GM19239 (cell line): ENCODE measurements at regions not wholly inside any gene's neighbourhood (a gene's known extent, or its start where the extent isn't known, plus 50 kb on each side); places are given as distances from the start of the nearest gene placed in this dataset.
"Not testable (repeated sequence)": the region's sequence is repeated elsewhere in the genome, so short reads cannot be mapped to it uniquely, and the experiment has no call there.

Experiments used
- DNase-seq: peaks from one replicate; pipeline ENCODE4 v3.0.0; 2011; ENCODE audit warnings: low spot score; ENCODE audit not compliant: insufficient read length
- FAIRE-seq: peaks from 2 replicates; lab custom pipeline; 2011; peaks lifted over from hg19 to GRCh38; lab: Jason Lieb, UNC

- DNase-seq (no peak), FAIRE-seq (no peak)
Observed at GRCh38 chr4:154164931-154165839, 326.4 kb downstream of the DCHS2 start.

GRCh38 chr4:154160519-154161301 is 330.9 kb downstream of the DCHS2 start:
- FAIRE-seq (no peak), DNase-seq (no peak)

GRCh38 chr4:154158361-154159155 is 333.0 kb downstream of the DCHS2 start:
- no peak for DNase-seq
- FAIRE-seq: no peak

GRCh38 chr4:154152546-154152945 is 339.1 kb downstream of the DCHS2 start:
- no peak for FAIRE-seq
- DNase-seq: no peak

GRCh38 chr4:154149236-154149635 is 342.4 kb downstream of the DCHS2 start:
- DNase-seq, FAIRE-seq: not testable (repeated sequence)

GRCh38 chr4:154143720-154144119 is 347.9 kb downstream of the DCHS2 start:
- no peak for DNase-seq
- FAIRE-seq: no peak

- FAIRE-seq (no peak), DNase-seq (no peak)
Observed at GRCh38 chr4:154142664-154143063, 348.9 kb downstream of the DCHS2 start.

- DNase-seq (no peak), FAIRE-seq (no peak)
Observed at GRCh38 chr4:154140869-154141268, 350.7 kb downstream of the DCHS2 start.

GRCh38 chr4:154137320-154137905 is 348.5 kb upstream of the SFRP2 start:
- no peak for FAIRE-seq
- DNase-seq: no peak

GRCh38 chr4:154135576-154135975 is 346.7 kb upstream of the SFRP2 start:
- no peak for DNase-seq
- FAIRE-seq: no peak

- no peak for DNase-seq
- FAIRE-seq: no peak
Observed at GRCh38 chr4:154132406-154132805, 343.5 kb upstream of the SFRP2 start.

GRCh38 chr4:154126276-154126675 is 337.4 kb upstream of the SFRP2 start:
- no peak for DNase-seq
- FAIRE-seq: no peak

- no peak for FAIRE-seq
Observed at GRCh38 chr4:154125340-154125739, 336.5 kb upstream of the SFRP2 start.

GRCh38 chr4:154124539-154125255 is 335.8 kb upstream of the SFRP2 start:
- FAIRE-seq (no peak), DNase-seq (no peak)

More at GRCh38 chr4:154125340-154125739, 336.5 kb upstream of the SFRP2 start:
- DNase-seq: no peak

GRCh38 chr4:154123897-154124296 is 335.0 kb upstream of the SFRP2 start:
- FAIRE-seq (no peak), DNase-seq (no peak)

GRCh38 chr4:154120690-154121345 is 331.9 kb upstream of the SFRP2 start:
- DNase-seq (no peak), FAIRE-seq (no peak)

GRCh38 chr4:154120006-154120676 is 331.3 kb upstream of the SFRP2 start:
- FAIRE-seq (no peak), DNase-seq (no peak)

GRCh38 chr4:154119317-154119716 is 330.4 kb upstream of the SFRP2 start:
- FAIRE-seq: no peak
- no peak for DNase-seq
